ENCODE measurements at regions not wholly inside any gene's neighbourhood (a gene's known extent, or its start where the extent isn't known, plus 50 kb on each side); places are given as distances from the start of the nearest gene placed in this dataset.
A peak's percentile ranks its signal among the peaks of the same experiment; 100 is the strongest.

DNA sequence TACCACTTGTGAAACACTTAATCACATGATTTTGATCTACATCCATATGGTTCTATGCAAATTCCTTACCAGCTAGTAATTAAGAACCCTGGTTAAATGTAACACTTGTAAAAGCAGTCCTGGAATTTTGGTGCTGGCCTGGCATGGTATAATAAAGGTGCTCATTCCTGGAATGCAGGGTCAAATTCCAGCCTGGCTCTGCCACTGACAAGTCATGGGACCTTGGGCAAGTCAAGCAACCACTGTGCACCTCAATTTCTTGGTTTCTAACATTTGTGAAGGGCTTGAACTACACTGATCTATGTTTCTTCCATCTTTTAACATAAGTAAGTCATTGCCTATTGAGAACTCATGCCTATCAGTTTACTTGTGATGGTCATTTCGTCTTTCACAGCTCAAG lies 91.9 kb upstream of the PIK3CG start:
- Histone ChIP-seq H3K9me3 (ENCODE audit: low read depth) (no peaks in the 10 kb centered on the region), H3K9me2 (replicated peaks; ENCODE audit: insufficient read depth) (no peaks in the 10 kb centered on the region), H3K4me1 (ENCODE audit: insufficient read depth) (peaks cover 3% of the 10 kb centered on the region), H4K20me1 (ENCODE audit: insufficient read depth, poor library complexity, severe bottlenecking) (no peaks in the 10 kb centered on the region), H3K27ac (no peak overlapping the region), H3K36me3 (replicated peaks; ENCODE audit: insufficient read depth, low read depth) (no peaks in the 10 kb centered on the region), H3K4me3 (no peak overlapping the region), H2AFZ (no peak overlapping the region), H3K4me2 (peak overlapping the region; percentile 10), H3K27me3 (no peaks in the 10 kb centered on the region), H3K79me2 (no peaks in the 10 kb centered on the region)
- DNase-seq (ENCODE audit: low spot score): no peak
- WGBS (ENCODE audit: low lambda C conversion rate, missing lambda C conversion rate): 78% methylated on average over 1 of the region's 1 CpG
- TF ChIP-seq EZH2 (IDR thresholded peaks at IDR 0.05; ENCODE audit: borderline replicate concordance): no peak
- TF ChIP-seq, protein P1, sequence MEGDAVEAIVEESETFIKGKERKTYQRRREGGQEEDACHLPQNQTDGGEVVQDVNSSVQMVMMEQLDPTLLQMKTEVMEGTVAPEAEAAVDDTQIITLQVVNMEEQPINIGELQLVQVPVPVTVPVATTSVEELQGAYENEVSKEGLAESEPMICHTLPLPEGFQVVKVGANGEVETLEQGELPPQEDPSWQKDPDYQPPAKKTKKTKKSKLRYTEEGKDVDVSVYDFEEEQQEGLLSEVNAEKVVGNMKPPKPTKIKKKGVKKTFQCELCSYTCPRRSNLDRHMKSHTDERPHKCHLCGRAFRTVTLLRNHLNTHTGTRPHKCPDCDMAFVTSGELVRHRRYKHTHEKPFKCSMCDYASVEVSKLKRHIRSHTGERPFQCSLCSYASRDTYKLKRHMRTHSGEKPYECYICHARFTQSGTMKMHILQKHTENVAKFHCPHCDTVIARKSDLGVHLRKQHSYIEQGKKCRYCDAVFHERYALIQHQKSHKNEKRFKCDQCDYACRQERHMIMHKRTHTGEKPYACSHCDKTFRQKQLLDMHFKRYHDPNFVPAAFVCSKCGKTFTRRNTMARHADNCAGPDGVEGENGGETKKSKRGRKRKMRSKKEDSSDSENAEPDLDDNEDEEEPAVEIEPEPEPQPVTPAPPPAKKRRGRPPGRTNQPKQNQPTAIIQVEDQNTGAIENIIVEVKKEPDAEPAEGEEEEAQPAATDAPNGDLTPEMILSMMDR (IDR thresholded peaks at IDR 0.05; ENCODE audit: poor library complexity): no peak
- TF ChIP-seq EZH2phosphoT487 (IDR thresholded peaks at IDR 0.05; ENCODE audit: low read depth, severe bottlenecking, unreplicated experiment): no peak

DNA sequence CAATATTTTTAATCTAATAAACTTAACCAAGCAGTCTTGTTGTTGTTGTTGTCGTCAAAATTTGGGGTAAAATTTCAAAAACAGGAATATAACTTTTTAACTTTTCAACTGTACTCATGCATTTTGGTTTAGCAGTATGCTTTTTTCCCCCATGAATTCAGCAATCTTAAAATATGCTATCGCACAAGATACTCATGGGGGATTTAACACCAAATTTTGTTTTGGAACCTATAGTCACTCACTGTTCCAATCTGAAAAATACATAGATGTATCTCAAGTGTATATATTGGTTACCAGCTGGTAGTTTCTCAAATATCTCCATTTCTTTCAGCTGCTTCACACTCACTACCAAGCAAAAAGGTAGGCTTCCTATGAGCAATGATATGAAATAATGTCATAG lies 91.4 kb upstream of the PIK3CG start:
- Histone ChIP-seq H3K4me3 (no peak overlapping the region), H3K4me2 (no peak overlapping the region), H3K9me3 (ENCODE audit: low read depth) (no peaks in the 10 kb centered on the region), H3K27me3 (no peaks in the 10 kb centered on the region), H4K20me1 (ENCODE audit: insufficient read depth, poor library complexity, severe bottlenecking) (no peaks in the 10 kb centered on the region), H3K9me2 (replicated peaks; ENCODE audit: insufficient read depth) (no peaks in the 10 kb centered on the region), H3K4me1 (ENCODE audit: insufficient read depth) (peaks cover 3% of the 10 kb centered on the region), H2AFZ (no peak overlapping the region), H3K36me3 (replicated peaks; ENCODE audit: insufficient read depth, low read depth) (no peaks in the 10 kb centered on the region), H3K79me2 (no peaks in the 10 kb centered on the region), H3K27ac (no peak overlapping the region)
- WGBS (ENCODE audit: low lambda C conversion rate, missing lambda C conversion rate): 94% methylated on average over 2 of the region's 2 CpGs
- no peak for TF ChIP-seq EZH2phosphoT487 (IDR thresholded peaks at IDR 0.05; ENCODE audit: low read depth, severe bottlenecking, unreplicated experiment)
- TF ChIP-seq, protein P1 (IDR thresholded peaks at IDR 0.05; ENCODE audit: poor library complexity): no peak
- TF ChIP-seq EZH2 (IDR thresholded peaks at IDR 0.05; ENCODE audit: borderline replicate concordance): no peak
- DNase-seq (ENCODE audit: low spot score): no peak

DNA sequence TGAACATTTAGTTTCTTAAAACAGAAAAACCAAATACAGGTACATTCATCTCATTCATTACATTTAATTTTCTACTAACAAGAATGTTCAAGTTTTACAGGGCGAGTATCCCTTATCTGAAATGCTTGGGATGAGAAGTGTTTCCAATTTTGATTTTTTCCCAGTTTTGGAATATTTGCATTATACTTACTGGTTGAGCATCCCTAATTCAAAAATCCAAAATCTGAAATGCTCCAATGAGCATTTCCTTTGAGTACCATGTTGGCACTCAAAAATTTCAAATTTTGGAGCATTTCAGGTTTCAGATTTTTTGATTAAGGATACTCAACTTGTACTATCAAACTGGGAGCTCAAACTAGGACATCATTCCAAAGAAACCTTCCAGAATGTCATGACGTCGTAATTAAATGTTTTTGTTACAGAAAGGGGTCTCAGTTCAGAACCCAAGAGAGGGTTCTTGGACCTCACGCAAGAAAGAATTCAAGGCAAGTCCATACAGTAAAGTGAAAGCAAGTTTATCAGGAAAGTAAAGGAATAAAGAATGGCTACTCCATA lies 90.8 kb upstream of the PIK3CG start:
- H3K36me3 ChIP-seq (replicated peaks; ENCODE audit: insufficient read depth, low read depth): no peaks in the 10 kb centered on the region
- H3K4me3 ChIP-seq: no peak overlapping the region
- no peaks in the 10 kb centered on the region for H3K9me3 ChIP-seq (ENCODE audit: low read depth)
- H3K27me3 ChIP-seq: no peaks in the 10 kb centered on the region
- no peaks in the 10 kb centered on the region for H3K79me2 ChIP-seq
- H3K9me2 ChIP-seq (replicated peaks; ENCODE audit: insufficient read depth): no peaks in the 10 kb centered on the region
- H3K4me1 ChIP-seq (ENCODE audit: insufficient read depth): peaks cover 3% of the 10 kb centered on the region
- H2AFZ ChIP-seq: no peak overlapping the region
- no peak overlapping the region for H3K4me2 ChIP-seq
- TF ChIP-seq, protein P1 (IDR thresholded peaks at IDR 0.05; ENCODE audit: poor library complexity): no peak
- TF ChIP-seq EZH2 (IDR thresholded peaks at IDR 0.05; ENCODE audit: borderline replicate concordance) (no peak), EZH2phosphoT487 (IDR thresholded peaks at IDR 0.05; ENCODE audit: low read depth, severe bottlenecking, unreplicated experiment) (no peak)
- H3K27ac ChIP-seq: no peak overlapping the region
- no peak for DNase-seq (ENCODE audit: low spot score)
- no peaks in the 10 kb centered on the region for H4K20me1 ChIP-seq (ENCODE audit: insufficient read depth, poor library complexity, severe bottlenecking)
- 96% methylated on average over 4 of the region's 4 CpGs for WGBS (ENCODE audit: low lambda C conversion rate, missing lambda C conversion rate)
